Activated T-cell treated with anti-CD3 and anti-CD28 coated beads, Interleukin-2, amount 50 U/mL, for 4 hours (primary cell): ENCODE measurements at regions not wholly inside any gene's neighbourhood (a gene's known extent, or its start where the extent isn't known, plus 50 kb on each side); places are given as distances from the start of the nearest gene placed in this dataset.
"Not testable (repeated sequence)": the region's sequence is repeated elsewhere in the genome, so short reads cannot be mapped to it uniquely, and the experiment has no call there.

ENCODE experiments used
- ATAC-seq, 2 donors: fragments of 200-7000 bp; cut with Tn5 transposase; one replicate each; pipeline ENCODE4 v1.10.0; 2021
- DNase-seq: peaks from one replicate; pipeline ENCODE4 v3.0.0-alpha.2; 2020
- H3K27me3 Mint-ChIP-seq: one replicate; pipeline ENCODE4 v1.8.0; 2021; ENCODE audit warnings: low read depth, mixed read lengths
- H3K36me3 Mint-ChIP-seq: one replicate; pipeline ENCODE4 v1.8.0; 2022; ENCODE audit warnings: mixed read lengths; ENCODE audit not compliant: insufficient read depth
- H3K4me1 Mint-ChIP-seq: one replicate; pipeline ENCODE4 v1.8.0; 2021; ENCODE audit warnings: low read depth, mixed read lengths
- H3K4me3 Mint-ChIP-seq: one replicate; pipeline ENCODE4 v1.8.0; 2021; ENCODE audit warnings: mild to moderate bottlenecking, moderate library complexity, mixed read lengths
- H3K9me3 Mint-ChIP-seq: one replicate; pipeline ENCODE4 v1.8.0; 2021; ENCODE audit warnings: mixed read lengths

- no peaks in the 10 kb centered on the region for H3K27me3 Mint-ChIP-seq
- H3K9me3 Mint-ChIP-seq = no peaks in the 10 kb centered on the region
- H3K4me3 Mint-ChIP-seq = no peak overlapping the region
- no peaks in the 10 kb centered on the region for H3K4me1 Mint-ChIP-seq
- no peaks in the 10 kb centered on the region for H3K36me3 Mint-ChIP-seq
- ATAC-seq = no peak
- no peak for DNase-seq
These were observed 239.3 kb upstream of the CNTN6 start for GRCh38 chr3:853489-853888.

- ATAC-seq (no peak), DNase-seq (no peak)
- H3K36me3 Mint-ChIP-seq = no peaks in the 10 kb centered on the region
- no peak overlapping the region for H3K4me3 Mint-ChIP-seq
- no peaks in the 10 kb centered on the region for H3K4me1 Mint-ChIP-seq
- H3K9me3 Mint-ChIP-seq = no peaks in the 10 kb centered on the region
- H3K27me3 Mint-ChIP-seq = no peaks in the 10 kb centered on the region
These were observed 233.7 kb upstream of the CNTN6 start for GRCh38 chr3:859135-859534.

GRCh38 chr3:861721-862120 is 231.1 kb upstream of the CNTN6 start:
- H3K36me3 Mint-ChIP-seq = no peaks in the 10 kb centered on the region
- DNase-seq = no peak
- no peak overlapping the region for H3K4me3 Mint-ChIP-seq
- peaks cover 3% of the 10 kb centered on the region for H3K9me3 Mint-ChIP-seq
- H3K4me1 Mint-ChIP-seq = no peaks in the 10 kb centered on the region
- no peaks in the 10 kb centered on the region for H3K27me3 Mint-ChIP-seq
- no peak for ATAC-seq

GRCh38 chr3:869269-869668 is 223.6 kb upstream of the CNTN6 start:
- ATAC-seq (no peak), DNase-seq (no peak)
- Mint-ChIP-seq H3K9me3 (peaks cover 7% of the 10 kb centered on the region), H3K27me3 (no peaks in the 10 kb centered on the region), H3K4me3 (no peak overlapping the region), H3K36me3 (no peaks in the 10 kb centered on the region), H3K4me1 (no peaks in the 10 kb centered on the region)

GRCh38 chr3:869734-870133 is 223.1 kb upstream of the CNTN6 start:
- no peaks in the 10 kb centered on the region for H3K4me1 Mint-ChIP-seq
- ATAC-seq = no peak
- H3K4me3 Mint-ChIP-seq = no peak overlapping the region
- peaks cover 4% of the 10 kb centered on the region for H3K9me3 Mint-ChIP-seq
- no peaks in the 10 kb centered on the region for H3K36me3 Mint-ChIP-seq
- H3K27me3 Mint-ChIP-seq = no peaks in the 10 kb centered on the region
- no peak for DNase-seq

- H3K9me3 Mint-ChIP-seq = peaks cover 4% of the 10 kb centered on the region
- ATAC-seq (no peak), DNase-seq (no peak)
- H3K36me3 Mint-ChIP-seq = no peaks in the 10 kb centered on the region
- H3K27me3 Mint-ChIP-seq = no peaks in the 10 kb centered on the region
- H3K4me3 Mint-ChIP-seq = no peak overlapping the region
- no peaks in the 10 kb centered on the region for H3K4me1 Mint-ChIP-seq
These were observed 221.2 kb upstream of the CNTN6 start for GRCh38 chr3:871651-872050.

- DNase-seq (no peak), ATAC-seq (no peak)
- Mint-ChIP-seq H3K9me3 (peaks cover 4% of the 10 kb centered on the region), H3K4me3 (no peak overlapping the region), H3K4me1 (no peaks in the 10 kb centered on the region), H3K27me3 (no peaks in the 10 kb centered on the region), H3K36me3 (no peaks in the 10 kb centered on the region)
These were observed 215.8 kb upstream of the CNTN6 start for GRCh38 chr3:877001-877400.

GRCh38 chr3:878746-879145 is 214.1 kb upstream of the CNTN6 start:
- H3K36me3 Mint-ChIP-seq = no peaks in the 10 kb centered on the region
- DNase-seq = no peak
- H3K4me1 Mint-ChIP-seq = no peaks in the 10 kb centered on the region
- H3K27me3 Mint-ChIP-seq = no peaks in the 10 kb centered on the region
- peaks cover 4% of the 10 kb centered on the region for H3K9me3 Mint-ChIP-seq
- no peak overlapping the region for H3K4me3 Mint-ChIP-seq
- ATAC-seq = no peak

- DNase-seq (no peak), ATAC-seq (no peak)
- H3K36me3 Mint-ChIP-seq = no peaks in the 10 kb centered on the region
- no peaks in the 10 kb centered on the region for H3K4me1 Mint-ChIP-seq
- no peaks in the 10 kb centered on the region for H3K27me3 Mint-ChIP-seq
- H3K9me3 Mint-ChIP-seq = peaks cover 4% of the 10 kb centered on the region
- no peak overlapping the region for H3K4me3 Mint-ChIP-seq
These were observed 212.5 kb upstream of the CNTN6 start for GRCh38 chr3:880371-880770.

- ATAC-seq (no peak), DNase-seq (no peak)
- no peaks in the 10 kb centered on the region for H3K36me3 Mint-ChIP-seq
- no peak overlapping the region for H3K4me3 Mint-ChIP-seq
- H3K4me1 Mint-ChIP-seq = no peaks in the 10 kb centered on the region
- peaks cover 8% of the 10 kb centered on the region for H3K9me3 Mint-ChIP-seq
- H3K27me3 Mint-ChIP-seq = no peaks in the 10 kb centered on the region
These were observed 210.3 kb upstream of the CNTN6 start for GRCh38 chr3:882533-882932.

GRCh38 chr3:901953-902778 is 190.7 kb upstream of the CNTN6 start:
- DNase-seq = no peak
- no peaks in the 10 kb centered on the region for H3K36me3 Mint-ChIP-seq
- no peaks in the 10 kb centered on the region for H3K4me1 Mint-ChIP-seq
- no peak for ATAC-seq
- H3K9me3 Mint-ChIP-seq = peaks cover 24% of the 10 kb centered on the region
- H3K4me3 Mint-ChIP-seq = no peak overlapping the region
- no peaks in the 10 kb centered on the region for H3K27me3 Mint-ChIP-seq

GRCh38 chr3:905217-905616 is 187.6 kb upstream of the CNTN6 start:
- peaks cover 26% of the 10 kb centered on the region for H3K9me3 Mint-ChIP-seq
- no peaks in the 10 kb centered on the region for H3K36me3 Mint-ChIP-seq
- DNase-seq (no peak), ATAC-seq (no peak)
- H3K4me3 Mint-ChIP-seq = no peak overlapping the region
- no peaks in the 10 kb centered on the region for H3K4me1 Mint-ChIP-seq
- no peaks in the 10 kb centered on the region for H3K27me3 Mint-ChIP-seq

- no peaks in the 10 kb centered on the region for H3K4me1 Mint-ChIP-seq
These were observed 186.1 kb upstream of the CNTN6 start for GRCh38 chr3:906739-907138.

GRCh38 chr3:908839-909238 is 184.0 kb upstream of the CNTN6 start:
- DNase-seq = no peak
- Mint-ChIP-seq H3K4me3 (no peak overlapping the region), H3K4me1 (no peaks in the 10 kb centered on the region), H3K27me3 (no peaks in the 10 kb centered on the region), H3K9me3 (peaks cover 6% of the 10 kb centered on the region), H3K36me3 (no peaks in the 10 kb centered on the region)
- no peak for ATAC-seq

More at GRCh38 chr3:906739-907138, 186.1 kb upstream of the CNTN6 start:
- Mint-ChIP-seq H3K9me3 (peaks cover 19% of the 10 kb centered on the region), H3K36me3 (no peaks in the 10 kb centered on the region), H3K4me3 (no peak overlapping the region), H3K27me3 (no peaks in the 10 kb centered on the region)
- ATAC-seq (no peak), DNase-seq (no peak)

- H3K27me3 Mint-ChIP-seq, H3K4me1 Mint-ChIP-seq, H3K4me3 Mint-ChIP-seq, DNase-seq, H3K9me3 Mint-ChIP-seq, H3K36me3 Mint-ChIP-seq: not testable (repeated sequence)
- peak in 1 of 2 donors; percentile 30 for ATAC-seq
These were observed 180.1 kb upstream of the CNTN6 start for GRCh38 chr3:912717-913116.
